OCI-LY7 (cell line): ENCODE measurements at regions not wholly inside any gene's neighbourhood (a gene's known extent, or its start where the extent isn't known, plus 50 kb on each side); places are given as distances from the start of the nearest gene placed in this dataset.

Experiments used
- BruUV-seq: library from RNA; stranded (reverse); fragments of 400-500 nt; replicated peaks from 2 replicates; lab custom pipeline; 2021; lab: Mats Ljungman, UMichigan
- CTCF ChIA-PET: fragments of 300-600 bp; sonication (Branson Sonifier 250); formaldehyde crosslinking; loops from one replicate; lab custom pipeline; 2022; ENCODE audit warnings: antibody characterized with exemption; ENCODE audit not compliant: unreplicated experiment; lab: Charles Lee
- POLR2A ChIA-PET: fragments of 300-600 bp; sonication (Branson Sonifier 250); formaldehyde crosslinking; loops from one replicate; lab custom pipeline; 2022; ENCODE audit warnings: antibody characterized with exemption; lab: Charles Lee
- DNase-seq: peaks from one replicate; pipeline ENCODE4 v3.0.0-alpha.2; 2015; ENCODE audit warnings: low spot score
- H2AFZ ChIP-seq: fragments of 200-600 bp; sonication (generic), shearing (Covaris generic); 2 replicates; pipeline ENCODE4 v1.6.1; 2014; ENCODE audit warnings: mild to moderate bottlenecking, antibody characterized with exemption, low read length, moderate library complexity
- H3K27ac ChIP-seq: fragments of 200-600 bp; sonication (generic); 2 replicates; pipeline ENCODE4 v1.5.1; 2014; ENCODE audit warnings: mixed run types, low read depth, mild to moderate bottlenecking, moderate library complexity, low read length, inconsistent platforms; ENCODE audit not compliant: poor library complexity, severe bottlenecking
- H3K36me3 ChIP-seq: fragments of 200-600 bp; sonication (generic); 2 replicates; pipeline ENCODE4 v1.6.1; 2014; ENCODE audit warnings: mild to moderate bottlenecking, antibody characterized with exemption, low read length, moderate library complexity, mixed read lengths; ENCODE audit not compliant: insufficient read depth
- H3K4me1 ChIP-seq: fragments of 200-600 bp; sonication (generic); 2 replicates; pipeline ENCODE4 v1.5.1; 2014; ENCODE audit warnings: mild to moderate bottlenecking, low read length; ENCODE audit not compliant: insufficient read depth, poor library complexity, severe bottlenecking
- H3K4me2 ChIP-seq: fragments of 200-600 bp; sonication (generic); 2 replicates; pipeline ENCODE4 v1.6.1; 2014; ENCODE audit warnings: mild to moderate bottlenecking, low read length
- H3K4me3 ChIP-seq: fragments of 200-600 bp; sonication (generic); 2 replicates; pipeline ENCODE4 v1.5.1; 2014; ENCODE audit warnings: mild to moderate bottlenecking, low read depth, low read length; ENCODE audit not compliant: poor library complexity, severe bottlenecking
- H3K79me2 ChIP-seq: fragments of 200-600 bp; sonication (generic); 2 replicates; pipeline ENCODE4 v1.6.1; 2016; ENCODE audit warnings: low read depth, mild to moderate bottlenecking, low read length, moderate library complexity, mixed read lengths; ENCODE audit not compliant: insufficient read depth
- H3K9me2 ChIP-seq: fragments of 200-600 bp; sonication (generic); 2 replicates; pipeline ENCODE4 v1.6.1; 2016; ENCODE audit warnings: mild to moderate bottlenecking, low read length, mixed read lengths; ENCODE audit not compliant: insufficient read depth
- H3K9me3 ChIP-seq: fragments of 200-600 bp; sonication (generic); 2 replicates; pipeline ENCODE4 v1.6.1; 2014; ENCODE audit warnings: mild to moderate bottlenecking, mixed run types, low read length, mixed read lengths
- H4K20me1 ChIP-seq: fragments of 200-600 bp; sonication (generic); 2 replicates; pipeline ENCODE4 v1.6.1; 2014; ENCODE audit warnings: mild to moderate bottlenecking, antibody characterized with exemption, low read length, moderate library complexity, mixed read lengths; ENCODE audit not compliant: insufficient read depth
- CTCF ChIP-seq: fragments of 200-600 bp; sonication (generic); conservative IDR thresholded peaks from 2 replicates; pipeline ENCODE4 v1.5.1; 2014; ENCODE audit warnings: mild to moderate bottlenecking, antibody characterized with exemption, low read length, moderate library complexity, mixed read lengths
- EZH2phosphoT487 ChIP-seq: fragments of 200-600 bp; sonication (generic); IDR thresholded peaks from 2 replicates; pipeline ENCODE4 v1.6.1; 2018; ENCODE audit warnings: low read depth, borderline replicate concordance, mild to moderate bottlenecking, mixed run types, antibody characterized with exemption, low read length, moderate library complexity, mixed read lengths
- intact Hi-C: fragments of 100-400 bp; cut with micrococcal nuclease; formaldehyde crosslinking; loops from one replicate; pipeline ENCODE4 v1.10.0; 2022; ENCODE audit not compliant: unreplicated experiment

DNA sequence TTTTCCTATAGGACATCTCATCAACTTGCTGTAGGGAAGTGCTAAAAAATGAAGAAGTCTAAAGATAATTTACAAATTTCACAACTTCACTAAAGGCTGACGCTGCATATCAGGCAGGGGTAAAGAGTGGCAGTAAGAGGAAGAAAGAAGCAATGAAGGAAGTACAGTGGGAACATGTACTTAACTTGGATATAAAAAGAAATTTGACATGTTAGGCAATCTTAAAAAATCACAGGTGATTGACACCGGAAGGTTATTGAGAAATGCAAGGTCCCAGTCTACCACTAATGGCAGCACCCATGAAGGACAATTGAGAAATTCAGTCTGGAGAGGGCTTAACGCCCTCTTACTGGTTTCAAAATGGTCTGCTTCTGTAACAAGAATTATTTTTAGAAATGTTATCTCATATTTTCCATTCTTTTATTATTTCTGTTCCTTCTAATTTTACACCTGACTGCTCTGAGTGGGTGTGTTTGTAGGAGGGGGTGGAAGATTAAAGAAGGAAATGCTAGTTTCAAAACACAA is 358.1 kb downstream of the KCNJ2 start:
- POLR2A ChIA-PET, result interaction anchor here (0.6 to 0.7 kb wide), 3 partner anchors 14 to 520 kb away, joined by 3 read pairs; no protein-coding TSS in a partner anchor
- intact Hi-C loops, result no loop called here

DNA sequence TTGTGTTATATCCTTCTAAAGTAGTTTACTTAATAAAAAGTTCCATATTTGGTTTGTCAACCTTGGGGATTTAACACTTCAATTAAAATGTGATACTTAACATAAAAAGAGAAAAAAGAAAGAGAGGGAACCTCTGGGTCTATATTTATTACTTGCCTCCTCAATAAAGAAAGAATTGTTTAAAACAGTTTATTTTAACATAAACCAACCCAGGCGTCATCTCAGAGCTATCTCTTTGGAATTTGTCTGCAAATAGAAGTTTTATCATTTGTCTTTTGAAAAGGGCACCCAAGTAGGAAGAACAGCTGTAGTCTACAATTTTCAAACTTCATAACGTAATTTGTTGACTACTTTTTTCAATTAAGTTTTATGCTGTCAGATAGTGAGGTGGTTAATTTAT is 364.1 kb downstream of the KCNJ2 start:
- ChIA-PET CTCF (no interaction called here), POLR2A (no interaction called here)
- Histone ChIP-seq H3K27ac (no peak overlapping the region), H4K20me1 (no peaks in the 10 kb centered on the region; the same call in 1 of the 2 replicates), H2AFZ (no peak overlapping the region), H3K9me3 (no peaks in the 10 kb centered on the region), H3K4me2 (no peak overlapping the region), H3K9me2 (no peaks in the 10 kb centered on the region), H3K4me3 (no peak overlapping the region), H3K36me3 (no peaks in the 10 kb centered on the region), H3K79me2 (no peaks in the 10 kb centered on the region), H3K4me1 (no peaks in the 10 kb centered on the region)
- intact Hi-C loops, result no loop called here
- no peak for DNase-seq
- TF ChIP-seq EZH2phosphoT487, result no peak
- TF ChIP-seq CTCF, result no peak
- BruUV-seq, result no TSS peak

More for the DNA sequence above, 358.1 kb downstream of the KCNJ2 start:
- Histone ChIP-seq H3K79me2 (no peaks in the 10 kb centered on the region), H3K4me3 (no peak overlapping the region), H4K20me1 (no peaks in the 10 kb centered on the region), H3K36me3 (no peaks in the 10 kb centered on the region), H3K4me2 (no peak overlapping the region), H3K4me1 (no peaks in the 10 kb centered on the region), H3K9me3 (no peaks in the 10 kb centered on the region), H2AFZ (no peak overlapping the region), H3K9me2 (no peaks in the 10 kb centered on the region; the same call in 1 of the 2 replicates), H3K27ac (no peak overlapping the region)
- no peak for DNase-seq
- TF ChIP-seq CTCF, result no peak
- TF ChIP-seq EZH2phosphoT487, result no peak
- BruUV-seq, result no TSS peak
- CTCF ChIA-PET, result no interaction called here

DNA sequence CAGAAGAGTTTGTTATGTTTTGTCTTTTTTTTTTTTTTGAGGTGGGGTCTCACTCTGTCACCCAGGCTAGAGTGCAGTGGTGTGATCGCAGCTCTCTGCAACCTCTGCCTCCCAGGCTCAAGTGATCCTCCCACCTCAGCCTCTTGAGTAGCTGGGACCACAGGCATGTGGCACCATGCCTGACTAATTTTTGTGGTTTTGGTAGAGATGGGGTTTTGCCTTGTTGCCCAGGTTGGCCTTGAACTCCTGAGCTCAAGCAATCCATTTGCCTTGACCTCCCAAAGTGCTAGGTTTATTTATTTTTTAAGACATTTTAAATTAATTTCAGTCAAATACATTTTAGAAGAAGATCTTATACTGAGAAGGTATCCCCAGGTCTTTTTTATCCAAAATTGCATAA is 366.7 kb downstream of the KCNJ2 start:
- H3K9me2 ChIP-seq, result no peaks in the 10 kb centered on the region
- H3K79me2 ChIP-seq, result no peaks in the 10 kb centered on the region
- H3K27ac ChIP-seq, result no peak overlapping the region
- TF ChIP-seq EZH2phosphoT487 (no peak), CTCF (no peak)
- ChIA-PET CTCF (no interaction called here), POLR2A (no interaction called here)
- intact Hi-C loops, result no loop called here
- no peak overlapping the region for H2AFZ ChIP-seq
- no peak overlapping the region for H3K4me3 ChIP-seq
- no peaks in the 10 kb centered on the region; the same call in 1 of the 2 replicates for H4K20me1 ChIP-seq
- no peak for DNase-seq
- no peak overlapping the region for H3K4me2 ChIP-seq
- no peaks in the 10 kb centered on the region for H3K4me1 ChIP-seq
- H3K9me3 ChIP-seq, result no peaks in the 10 kb centered on the region
- no peaks in the 10 kb centered on the region for H3K36me3 ChIP-seq
- no TSS peak for BruUV-seq
